Right atrium auricular region (tissue), 2 donors: ENCODE measurements at regions not wholly inside any gene's neighbourhood (a gene's known extent, or its start where the extent isn't known, plus 50 kb on each side); places are given as distances from the start of the nearest gene placed in this dataset.

Experiments
- DNase-seq: peaks from one replicate; pipeline ENCODE4 v3.0.0-alpha.2; 2019; ENCODE audit warnings: low spot score
- H3K27ac ChIP-seq, 2 donors: fragments of 200-600 bp; sonication (generic); 1 replicate in 1 of 2; 2 replicates in 1 of 2; pipeline ENCODE4 v1.5.1; 2016 to 2019
- H3K27me3 ChIP-seq, 2 donors: fragments of 200-600 bp; sonication (generic); one replicate each; pipeline versions ENCODE4 v1.5.1 to v1.6.0; 2017 to 2019
- H3K36me3 ChIP-seq: fragments of 200-600 bp; sonication (generic); one replicate; pipeline ENCODE4 v1.5.1; 2016
- H3K4me1 ChIP-seq, 2 donors: fragments of 200-600 bp; sonication (generic); one replicate each; pipeline versions ENCODE4 v1.5.1 to v1.6.0; 2017 to 2019
- H3K4me3 ChIP-seq, 2 donors: fragments of 200-600 bp; sonication (generic); 1 replicate in 1 of 2; 2 replicates in 1 of 2; pipeline ENCODE4 v1.5.1; 2017 to 2019; ENCODE audit warnings: mild to moderate bottlenecking in 1 of 2, moderate library complexity in 1 of 2
- H3K9me3 ChIP-seq, 2 donors: fragments of 200-600 bp; sonication (generic); one replicate each; pipeline ENCODE4 v1.5.1; 2019
- TF ChIP-seq, protein P1 (sequence below), 2 donors: fragments of 200-600 bp; sonication (generic); IDR thresholded peaks; one replicate each; pipeline ENCODE4 v1.5.1; 2019; ENCODE audit warnings: antibody characterized with exemption in 2 of 2

DNA sequence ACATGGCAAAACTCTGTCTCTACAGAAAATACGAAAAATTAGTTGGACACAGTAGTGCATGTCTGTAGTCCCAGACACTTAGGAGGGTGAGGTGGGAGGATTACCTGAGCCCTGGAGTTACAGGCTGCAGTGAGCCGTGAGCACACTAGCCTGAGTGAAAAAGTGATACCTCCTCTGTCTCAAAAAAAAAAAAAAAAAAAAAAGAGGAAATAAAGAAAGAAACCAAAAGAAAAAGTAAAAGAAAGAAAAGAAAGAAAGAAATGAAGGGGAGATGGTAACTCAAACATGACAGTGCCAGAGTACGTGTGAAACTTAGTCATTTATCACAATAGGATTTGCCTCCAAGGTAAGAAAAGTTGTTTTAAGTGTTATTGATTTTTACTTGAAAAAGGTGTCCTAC lies 407.0 kb upstream of the MGAT4C start:
- Histone ChIP-seq H3K27ac (no peak overlapping the region), H3K4me3 (no peak overlapping the region), H3K4me1 (no peaks in the 10 kb centered on the region), H3K9me3 (no peaks in the 10 kb centered on the region), H3K36me3 (no peaks in the 10 kb centered on the region), H3K27me3 (no peaks in the 10 kb centered on the region)
- TF ChIP-seq, protein P1, sequence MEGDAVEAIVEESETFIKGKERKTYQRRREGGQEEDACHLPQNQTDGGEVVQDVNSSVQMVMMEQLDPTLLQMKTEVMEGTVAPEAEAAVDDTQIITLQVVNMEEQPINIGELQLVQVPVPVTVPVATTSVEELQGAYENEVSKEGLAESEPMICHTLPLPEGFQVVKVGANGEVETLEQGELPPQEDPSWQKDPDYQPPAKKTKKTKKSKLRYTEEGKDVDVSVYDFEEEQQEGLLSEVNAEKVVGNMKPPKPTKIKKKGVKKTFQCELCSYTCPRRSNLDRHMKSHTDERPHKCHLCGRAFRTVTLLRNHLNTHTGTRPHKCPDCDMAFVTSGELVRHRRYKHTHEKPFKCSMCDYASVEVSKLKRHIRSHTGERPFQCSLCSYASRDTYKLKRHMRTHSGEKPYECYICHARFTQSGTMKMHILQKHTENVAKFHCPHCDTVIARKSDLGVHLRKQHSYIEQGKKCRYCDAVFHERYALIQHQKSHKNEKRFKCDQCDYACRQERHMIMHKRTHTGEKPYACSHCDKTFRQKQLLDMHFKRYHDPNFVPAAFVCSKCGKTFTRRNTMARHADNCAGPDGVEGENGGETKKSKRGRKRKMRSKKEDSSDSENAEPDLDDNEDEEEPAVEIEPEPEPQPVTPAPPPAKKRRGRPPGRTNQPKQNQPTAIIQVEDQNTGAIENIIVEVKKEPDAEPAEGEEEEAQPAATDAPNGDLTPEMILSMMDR (IDR thresholded peaks at IDR 0.05) = no peak
- no peak for DNase-seq

- H3K27ac ChIP-seq = no peak overlapping the region
- TF ChIP-seq, protein P1 (IDR thresholded peaks at IDR 0.05) = no peak
- no peaks in the 10 kb centered on the region for H3K36me3 ChIP-seq
- H3K27me3 ChIP-seq = no peaks in the 10 kb centered on the region
- no peaks in the 10 kb centered on the region for H3K9me3 ChIP-seq
- no peaks in the 10 kb centered on the region for H3K4me1 ChIP-seq
- DNase-seq = no peak
- H3K4me3 ChIP-seq = no peak overlapping the region
Measured at GRCh38 chr12:86662464-86662863, 406.3 kb upstream of the MGAT4C start.

DNA sequence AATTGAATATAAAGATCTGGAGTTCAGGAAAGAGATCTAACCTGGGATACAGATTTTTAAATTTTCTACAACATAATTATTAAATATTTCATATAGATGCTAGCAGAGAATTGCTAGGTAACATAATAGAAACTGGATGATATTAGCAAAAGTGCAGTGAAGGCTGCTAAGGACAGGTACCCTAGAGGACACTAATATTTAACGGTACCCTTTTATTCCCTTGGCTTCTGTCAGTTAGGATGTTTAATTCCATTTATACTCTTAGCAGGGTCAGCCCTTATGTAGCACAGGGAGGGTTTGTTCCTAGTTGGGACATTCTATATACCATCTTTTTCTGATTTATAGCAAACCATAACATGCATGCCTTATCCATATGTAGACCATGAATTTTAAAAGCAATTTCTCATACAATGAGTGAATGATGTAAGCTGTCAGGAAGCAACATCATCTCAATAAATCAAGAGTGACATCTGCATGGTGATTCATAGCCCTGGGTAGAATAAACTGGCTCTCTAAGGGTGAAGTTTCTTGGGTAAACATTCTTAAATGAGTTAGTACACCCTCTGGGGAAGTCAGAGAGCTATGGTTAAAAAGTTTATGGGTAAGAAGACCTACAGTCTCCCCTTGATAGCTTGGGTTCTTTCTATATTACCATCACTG lies 404.4 kb upstream of the MGAT4C start:
- no peaks in the 10 kb centered on the region for H3K36me3 ChIP-seq
- no peaks in the 10 kb centered on the region for H3K27me3 ChIP-seq
- DNase-seq = no peak
- H3K4me3 ChIP-seq = no peak overlapping the region
- TF ChIP-seq, protein P1 (IDR thresholded peaks at IDR 0.05) = no peak
- no peaks in the 10 kb centered on the region for H3K4me1 ChIP-seq
- no peaks in the 10 kb centered on the region for H3K9me3 ChIP-seq
- H3K27ac ChIP-seq = no peak overlapping the region

DNA sequence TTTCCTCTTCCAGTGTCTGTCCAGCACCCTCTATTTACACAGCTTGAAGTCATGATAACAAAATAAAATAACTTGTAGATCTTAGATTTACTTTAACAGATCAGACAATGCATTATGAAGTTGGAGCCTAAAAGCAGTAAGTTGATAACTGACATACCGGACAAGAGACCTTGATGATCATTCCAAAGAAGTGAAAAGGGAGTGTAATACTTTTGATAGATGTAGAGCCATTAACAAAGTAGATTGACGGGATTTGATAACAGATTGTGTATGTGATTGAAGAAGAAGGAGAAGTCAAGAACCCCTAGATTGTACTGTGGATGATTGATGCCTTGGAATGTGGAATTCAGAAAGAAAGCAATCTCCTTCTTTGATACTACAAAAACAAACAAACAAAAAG lies 403.8 kb upstream of the MGAT4C start:
- no peaks in the 10 kb centered on the region for H3K9me3 ChIP-seq
- H3K4me1 ChIP-seq = no peaks in the 10 kb centered on the region
- H3K4me3 ChIP-seq = no peak overlapping the region
- no peak overlapping the region for H3K27ac ChIP-seq
- no peaks in the 10 kb centered on the region for H3K36me3 ChIP-seq
- DNase-seq = no peak
- TF ChIP-seq, protein P1 (IDR thresholded peaks at IDR 0.05) = no peak
- no peaks in the 10 kb centered on the region for H3K27me3 ChIP-seq

DNA sequence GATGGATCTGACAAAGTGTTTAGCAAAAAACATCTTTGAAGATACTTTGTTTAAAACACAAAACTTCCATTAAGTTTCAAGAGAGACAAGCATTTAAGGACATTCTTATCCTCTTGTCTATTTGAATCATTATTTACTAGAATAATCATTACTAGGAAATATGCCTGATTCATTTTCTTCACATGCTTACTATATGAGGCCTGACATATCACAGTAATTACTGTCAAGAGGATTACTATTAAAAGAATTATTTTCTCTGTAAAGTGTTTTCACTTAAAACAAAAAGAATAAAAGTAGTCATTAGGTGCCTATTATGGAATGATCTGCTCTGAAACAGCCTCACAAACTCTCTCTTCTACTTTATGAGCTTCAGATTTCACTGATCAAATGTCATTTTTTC lies 402.1 kb upstream of the MGAT4C start:
- Histone ChIP-seq H3K27ac (no peak overlapping the region), H3K4me1 (no peaks in the 10 kb centered on the region), H3K9me3 (no peaks in the 10 kb centered on the region), H3K36me3 (no peaks in the 10 kb centered on the region), H3K4me3 (no peak overlapping the region), H3K27me3 (no peaks in the 10 kb centered on the region)
- TF ChIP-seq, protein P1 (IDR thresholded peaks at IDR 0.05) = no peak
- DNase-seq = no peak

- TF ChIP-seq, protein P1 (IDR thresholded peaks at IDR 0.05) = no peak
- no peak for DNase-seq
- no peaks in the 10 kb centered on the region for H3K4me1 ChIP-seq
- no peaks in the 10 kb centered on the region for H3K36me3 ChIP-seq
- H3K27ac ChIP-seq = no peak overlapping the region
- no peaks in the 10 kb centered on the region for H3K27me3 ChIP-seq
- no peak overlapping the region for H3K4me3 ChIP-seq
- no peaks in the 10 kb centered on the region for H3K9me3 ChIP-seq
Measured at GRCh38 chr12:86647800-86648199, 391.6 kb upstream of the MGAT4C start.
